ENCODE measurements at regions not wholly inside any gene's neighbourhood (a gene's known extent, or its start where the extent isn't known, plus 50 kb on each side); places are given as distances from the start of the nearest gene placed in this dataset.

DNA sequence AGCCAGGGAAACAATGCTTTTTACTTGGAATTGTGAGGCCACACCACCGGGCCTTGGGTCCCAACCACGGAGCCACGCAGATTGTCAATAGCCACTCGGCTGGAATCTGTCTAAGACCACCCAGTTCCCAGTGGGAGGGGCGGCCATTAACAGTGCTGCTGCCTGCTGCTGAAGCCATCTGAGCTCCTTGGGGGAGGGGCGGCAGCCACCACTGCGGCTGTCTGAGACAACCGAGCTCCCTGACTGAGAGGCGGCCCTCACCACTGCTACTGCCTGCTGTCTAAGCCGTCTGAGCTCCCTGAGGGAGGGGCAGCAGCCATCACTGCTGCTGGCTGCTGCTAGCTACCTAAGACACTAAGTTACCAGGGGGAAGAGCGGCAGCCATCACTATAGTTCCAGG is 64.3 kb downstream of the DMRTA2 start:
- TF ChIP-seq POLR2A (IDR thresholded peaks at IDR 0.05) = no peak
- TF ChIP-seq, protein P1, sequence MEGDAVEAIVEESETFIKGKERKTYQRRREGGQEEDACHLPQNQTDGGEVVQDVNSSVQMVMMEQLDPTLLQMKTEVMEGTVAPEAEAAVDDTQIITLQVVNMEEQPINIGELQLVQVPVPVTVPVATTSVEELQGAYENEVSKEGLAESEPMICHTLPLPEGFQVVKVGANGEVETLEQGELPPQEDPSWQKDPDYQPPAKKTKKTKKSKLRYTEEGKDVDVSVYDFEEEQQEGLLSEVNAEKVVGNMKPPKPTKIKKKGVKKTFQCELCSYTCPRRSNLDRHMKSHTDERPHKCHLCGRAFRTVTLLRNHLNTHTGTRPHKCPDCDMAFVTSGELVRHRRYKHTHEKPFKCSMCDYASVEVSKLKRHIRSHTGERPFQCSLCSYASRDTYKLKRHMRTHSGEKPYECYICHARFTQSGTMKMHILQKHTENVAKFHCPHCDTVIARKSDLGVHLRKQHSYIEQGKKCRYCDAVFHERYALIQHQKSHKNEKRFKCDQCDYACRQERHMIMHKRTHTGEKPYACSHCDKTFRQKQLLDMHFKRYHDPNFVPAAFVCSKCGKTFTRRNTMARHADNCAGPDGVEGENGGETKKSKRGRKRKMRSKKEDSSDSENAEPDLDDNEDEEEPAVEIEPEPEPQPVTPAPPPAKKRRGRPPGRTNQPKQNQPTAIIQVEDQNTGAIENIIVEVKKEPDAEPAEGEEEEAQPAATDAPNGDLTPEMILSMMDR (IDR thresholded peaks at IDR 0.05) = no peak

Data from vagina (tissue), 2 donors.